ENCODE measurements at regions not wholly inside any gene's neighbourhood (a gene's known extent, or its start where the extent isn't known, plus 50 kb on each side); places are given as distances from the start of the nearest gene placed in this dataset.

GRCh38 chr2:19139386-19139785 lies 219.0 kb downstream of the OSR1 start:
- TF ChIP-seq, protein P1, sequence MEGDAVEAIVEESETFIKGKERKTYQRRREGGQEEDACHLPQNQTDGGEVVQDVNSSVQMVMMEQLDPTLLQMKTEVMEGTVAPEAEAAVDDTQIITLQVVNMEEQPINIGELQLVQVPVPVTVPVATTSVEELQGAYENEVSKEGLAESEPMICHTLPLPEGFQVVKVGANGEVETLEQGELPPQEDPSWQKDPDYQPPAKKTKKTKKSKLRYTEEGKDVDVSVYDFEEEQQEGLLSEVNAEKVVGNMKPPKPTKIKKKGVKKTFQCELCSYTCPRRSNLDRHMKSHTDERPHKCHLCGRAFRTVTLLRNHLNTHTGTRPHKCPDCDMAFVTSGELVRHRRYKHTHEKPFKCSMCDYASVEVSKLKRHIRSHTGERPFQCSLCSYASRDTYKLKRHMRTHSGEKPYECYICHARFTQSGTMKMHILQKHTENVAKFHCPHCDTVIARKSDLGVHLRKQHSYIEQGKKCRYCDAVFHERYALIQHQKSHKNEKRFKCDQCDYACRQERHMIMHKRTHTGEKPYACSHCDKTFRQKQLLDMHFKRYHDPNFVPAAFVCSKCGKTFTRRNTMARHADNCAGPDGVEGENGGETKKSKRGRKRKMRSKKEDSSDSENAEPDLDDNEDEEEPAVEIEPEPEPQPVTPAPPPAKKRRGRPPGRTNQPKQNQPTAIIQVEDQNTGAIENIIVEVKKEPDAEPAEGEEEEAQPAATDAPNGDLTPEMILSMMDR (IDR thresholded peaks at IDR 0.05; ENCODE audit: insufficient read depth, low read length, missing control alignments): no peak
- ChIA-PET CTCF (interaction anchor here (0.9 to 1.3 kb wide), 2 partner anchors 15 to 18 kb away, joined by 3 to 5 read pairs; no protein-coding TSS in a partner anchor), POLR2A (no interaction called here)
- DNase-seq (ENCODE audit: low read depth, low spot score): no peak
- no peak overlapping the region for H3K4me3 ChIP-seq (ENCODE audit: low read depth, low read length)

- no peak overlapping the region for H3K4me3 ChIP-seq (ENCODE audit: low read depth, low read length)
- ChIA-PET CTCF (interaction anchor here (1.3 kb wide), 2 partner anchors 14 to 17 kb away, joined by 4 to 5 read pairs; no protein-coding TSS in a partner anchor), POLR2A (interaction anchor here (1.0 kb wide), 1 partner anchor 14 kb away, joined by 3 read pairs; no protein-coding TSS in a partner anchor)
- no peak for DNase-seq (ENCODE audit: low read depth, low spot score)
- TF ChIP-seq, protein P1 (IDR thresholded peaks at IDR 0.05; ENCODE audit: insufficient read depth, low read length, missing control alignments): no peak
These were observed 220.1 kb downstream of the OSR1 start for GRCh38 chr2:19138264-19138825.

DNA sequence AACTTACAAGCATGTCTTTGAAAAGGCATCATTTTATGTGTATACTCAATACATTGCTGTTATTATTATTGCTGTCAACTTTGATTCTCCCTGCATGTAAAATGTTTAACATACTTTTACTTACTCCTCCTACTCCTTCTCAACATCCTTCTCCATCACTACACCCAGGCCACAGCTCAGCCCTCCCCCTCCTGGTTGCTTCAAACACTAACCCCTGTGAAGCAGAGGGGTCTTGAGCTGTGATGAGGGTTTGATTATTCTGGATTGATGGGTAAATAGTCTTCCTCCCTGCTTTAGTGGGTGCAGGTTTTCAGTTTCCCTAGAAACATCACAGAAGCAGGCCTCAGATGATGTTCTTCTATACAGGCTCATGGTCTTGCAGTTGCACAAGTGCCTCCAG lies 221.0 kb downstream of the OSR1 start:
- TF ChIP-seq, protein P1 (IDR thresholded peaks at IDR 0.05; ENCODE audit: insufficient read depth, low read length, missing control alignments): no peak
- H3K4me3 ChIP-seq (ENCODE audit: low read depth, low read length): no peak overlapping the region
- ChIA-PET CTCF (interaction anchor here (1.4 kb wide), 1 partner anchor 12 kb away, joined by 5 read pairs; no protein-coding TSS in a partner anchor), POLR2A (interaction anchor here (1.0 kb wide), 1 partner anchor 13 kb away, joined by 3 read pairs; no protein-coding TSS in a partner anchor)
- DNase-seq (ENCODE audit: low read depth, low spot score): no peak

GRCh38 chr2:19132967-19133366 lies 225.5 kb downstream of the OSR1 start:
- ChIA-PET CTCF (no interaction called here), POLR2A (interaction anchor here (1.5 kb wide), 1 partner anchor 8 kb away, joined by 4 read pairs; no protein-coding TSS in a partner anchor)
- no peak overlapping the region for H3K4me3 ChIP-seq (ENCODE audit: low read depth, low read length)
- TF ChIP-seq, protein P1 (IDR thresholded peaks at IDR 0.05; ENCODE audit: insufficient read depth, low read length, missing control alignments): no peak
- no peak for DNase-seq (ENCODE audit: low read depth, low spot score)

- DNase-seq (ENCODE audit: low read depth, low spot score): no peak
- ChIA-PET POLR2A (interaction anchor here (1.5 kb wide), 1 partner anchor 9 kb away, joined by 4 read pairs; no protein-coding TSS in a partner anchor), CTCF (no interaction called here)
- no peak overlapping the region for H3K4me3 ChIP-seq (ENCODE audit: low read depth, low read length)
- TF ChIP-seq, protein P1 (IDR thresholded peaks at IDR 0.05; ENCODE audit: insufficient read depth, low read length, missing control alignments): no peak
These were observed 226.6 kb downstream of the OSR1 start for GRCh38 chr2:19131871-19132270.

DNA sequence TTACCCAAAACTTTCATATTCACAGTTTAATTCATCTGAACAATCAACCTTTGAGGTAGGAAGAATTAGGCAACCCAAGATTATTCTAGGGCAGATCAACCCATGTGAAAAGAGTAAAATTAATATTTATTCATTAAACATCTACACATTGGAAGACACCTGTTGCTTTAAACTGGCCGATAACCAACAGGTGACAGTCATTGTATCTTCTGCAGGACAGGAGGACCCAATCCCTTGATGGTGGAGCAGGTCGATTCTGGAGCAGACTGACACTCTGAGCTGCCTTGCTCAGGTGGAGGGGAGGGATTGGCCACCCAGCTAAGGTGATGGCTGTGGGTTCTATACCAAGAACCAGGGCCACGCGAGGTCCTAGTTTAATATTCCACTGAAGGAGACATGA lies 230.3 kb downstream of the OSR1 start:
- no peak for DNase-seq (ENCODE audit: low read depth, low spot score)
- TF ChIP-seq, protein P1 (IDR thresholded peaks at IDR 0.05; ENCODE audit: insufficient read depth, low read length, missing control alignments): no peak
- ChIA-PET POLR2A (no interaction called here), CTCF (interaction anchor here (1.0 kb wide), 1 partner anchor 20 kb away, joined by 3 read pairs; no protein-coding TSS in a partner anchor)
- no peak overlapping the region for H3K4me3 ChIP-seq (ENCODE audit: low read depth, low read length)
